ENCODE measurements at regions not wholly inside any gene's neighbourhood (a gene's known extent, or its start where the extent isn't known, plus 50 kb on each side); places are given as distances from the start of the nearest gene placed in this dataset.

- DNase-seq (ENCODE audit: low read depth) (no peak), FAIRE-seq (no peak)
- H3K36me3 ChIP-seq (ENCODE audit: insufficient read depth, low read length): no peaks in the 10 kb centered on the region
- peaks cover 1% of the 10 kb centered on the region for H3K4me1 Mint-ChIP-seq (ENCODE audit: low read depth, unreplicated experiment)
- no peaks in the 10 kb centered on the region for H3K36me3 Mint-ChIP-seq (ENCODE audit: low read depth, unreplicated experiment)
- no peak overlapping the region for H3K4me3 ChIP-seq (ENCODE audit: insufficient read depth, low read depth, low read length)
- H3K79me2 ChIP-seq (ENCODE audit: insufficient read depth, low read length): no peaks in the 10 kb centered on the region
- no peak for TF ChIP-seq CTCF (IDR thresholded peaks at IDR 0.05; ENCODE audit: insufficient read depth, low read depth, low read length)
- TF ChIP-seq EZH2 (IDR thresholded peaks at IDR 0.05; ENCODE audit: insufficient read depth, low read length): no peak
- H4K20me1 ChIP-seq (ENCODE audit: insufficient read depth, low read length): no peaks in the 10 kb centered on the region
- no peak overlapping the region for H3K27ac Mint-ChIP-seq (ENCODE audit: unreplicated experiment)
- H3K27me3 ChIP-seq (ENCODE audit: insufficient read depth, low read length): no peaks in the 10 kb centered on the region
- peaks cover 9% of the 10 kb centered on the region for H3K9me3 Mint-ChIP-seq (ENCODE audit: unreplicated experiment)
- H3K4me1 ChIP-seq (ENCODE audit: insufficient read depth, low read length): no peaks in the 10 kb centered on the region
- no peak overlapping the region for H2AFZ ChIP-seq (ENCODE audit: low read depth, low read length)
- H3K9me3 ChIP-seq (ENCODE audit: insufficient read depth, low read depth, low read length): no peaks in the 10 kb centered on the region
- H3K4me3 Mint-ChIP-seq (ENCODE audit: unreplicated experiment): no peak overlapping the region
- H3K4me2 ChIP-seq (ENCODE audit: low read length): no peak overlapping the region
- H3K27ac ChIP-seq (ENCODE audit: low read depth, low read length): no peak overlapping the region
- H3K27me3 Mint-ChIP-seq (ENCODE audit: low read depth, unreplicated experiment): no peaks in the 10 kb centered on the region
- no peak overlapping the region for H3K9ac ChIP-seq (ENCODE audit: low read length)
Measured at GRCh38 chr15:67901922-67902321, 62.1 kb upstream of the RNU6-1 start.

- Histone ChIP-seq H3K36me3 (ENCODE audit: insufficient read depth, low read length) (no peaks in the 10 kb centered on the region), H3K79me2 (ENCODE audit: insufficient read depth, low read length) (no peaks in the 10 kb centered on the region), H3K27ac (ENCODE audit: low read depth, low read length) (no peak overlapping the region), H3K9ac (ENCODE audit: low read length) (no peak overlapping the region), H3K4me3 (ENCODE audit: insufficient read depth, low read depth, low read length) (no peak overlapping the region), H3K9me3 (ENCODE audit: insufficient read depth, low read depth, low read length) (no peaks in the 10 kb centered on the region), H2AFZ (ENCODE audit: low read depth, low read length) (no peak overlapping the region), H3K27me3 (ENCODE audit: insufficient read depth, low read length) (peaks cover 2% of the 10 kb centered on the region), H3K4me2 (ENCODE audit: low read length) (no peak overlapping the region), H3K4me1 (ENCODE audit: insufficient read depth, low read length) (no peaks in the 10 kb centered on the region), H4K20me1 (ENCODE audit: insufficient read depth, low read length) (no peaks in the 10 kb centered on the region)
- DNase-seq (ENCODE audit: low read depth) (no peak), FAIRE-seq (no peak)
- no peaks in the 10 kb centered on the region for H3K27me3 Mint-ChIP-seq (ENCODE audit: low read depth, unreplicated experiment)
- no peak for TF ChIP-seq EZH2 (IDR thresholded peaks at IDR 0.05; ENCODE audit: insufficient read depth, low read length)
- TF ChIP-seq CTCF (IDR thresholded peaks at IDR 0.05; ENCODE audit: insufficient read depth, low read depth, low read length): no peak
- H3K4me3 Mint-ChIP-seq (ENCODE audit: unreplicated experiment): no peak overlapping the region
- H3K9me3 Mint-ChIP-seq (ENCODE audit: unreplicated experiment): peaks cover 9% of the 10 kb centered on the region
- peaks cover 1% of the 10 kb centered on the region for H3K4me1 Mint-ChIP-seq (ENCODE audit: low read depth, unreplicated experiment)
- H3K27ac Mint-ChIP-seq (ENCODE audit: unreplicated experiment): no peak overlapping the region
- H3K36me3 Mint-ChIP-seq (ENCODE audit: low read depth, unreplicated experiment): no peaks in the 10 kb centered on the region
Measured at GRCh38 chr15:67902579-67903009, 62.7 kb upstream of the RNU6-1 start.

- no peak overlapping the region for H3K9ac ChIP-seq (ENCODE audit: low read length)
- no peak overlapping the region for H3K4me2 ChIP-seq (ENCODE audit: low read length)
- no peak overlapping the region for H3K4me3 Mint-ChIP-seq (ENCODE audit: unreplicated experiment)
- H3K27ac Mint-ChIP-seq (ENCODE audit: unreplicated experiment): no peak overlapping the region
- no peaks in the 10 kb centered on the region for H3K36me3 Mint-ChIP-seq (ENCODE audit: low read depth, unreplicated experiment)
- no peaks in the 10 kb centered on the region for H3K9me3 ChIP-seq (ENCODE audit: insufficient read depth, low read depth, low read length)
- H3K27ac ChIP-seq (ENCODE audit: low read depth, low read length): no peak overlapping the region
- H3K27me3 Mint-ChIP-seq (ENCODE audit: low read depth, unreplicated experiment): no peaks in the 10 kb centered on the region
- FAIRE-seq: no peak
- no peaks in the 10 kb centered on the region for H3K79me2 ChIP-seq (ENCODE audit: insufficient read depth, low read length)
- peaks cover 2% of the 10 kb centered on the region for H3K27me3 ChIP-seq (ENCODE audit: insufficient read depth, low read length)
- H3K9me3 Mint-ChIP-seq (ENCODE audit: unreplicated experiment): peaks cover 9% of the 10 kb centered on the region
- no peak overlapping the region for H2AFZ ChIP-seq (ENCODE audit: low read depth, low read length)
- H3K36me3 ChIP-seq (ENCODE audit: insufficient read depth, low read length): no peaks in the 10 kb centered on the region
- peaks cover 1% of the 10 kb centered on the region for H3K4me1 Mint-ChIP-seq (ENCODE audit: low read depth, unreplicated experiment)
- no peaks in the 10 kb centered on the region for H3K4me1 ChIP-seq (ENCODE audit: insufficient read depth, low read length)
- no peaks in the 10 kb centered on the region for H4K20me1 ChIP-seq (ENCODE audit: insufficient read depth, low read length)
- TF ChIP-seq EZH2 (IDR thresholded peaks at IDR 0.05; ENCODE audit: insufficient read depth, low read length) (no peak), CTCF (IDR thresholded peaks at IDR 0.05; ENCODE audit: insufficient read depth, low read depth, low read length) (no peak)
- no peak for DNase-seq (ENCODE audit: low read depth)
- H3K4me3 ChIP-seq (ENCODE audit: insufficient read depth, low read depth, low read length): no peak overlapping the region
Measured at GRCh38 chr15:67903708-67904107, 63.9 kb upstream of the RNU6-1 start.

All from astrocyte (in vitro differentiated cells and primary cell).